ENCODE measurements at regions not wholly inside any gene's neighbourhood (a gene's known extent, or its start where the extent isn't known, plus 50 kb on each side); places are given as distances from the start of the nearest gene placed in this dataset.
"Not testable (repeated sequence)": the region's sequence is repeated elsewhere in the genome, so short reads cannot be mapped to it uniquely, and the experiment has no call there.

- no peak for DNase-seq
Measured at GRCh38 chr2:144776766-144777165, 256.8 kb upstream of the ZEB2 start.

GRCh38 chr2:144774809-144775208 is 254.9 kb upstream of the ZEB2 start:
- DNase-seq = no peak

GRCh38 chr2:144771348-144771747 is 251.4 kb upstream of the ZEB2 start:
- DNase-seq = no peak

- no peak for DNase-seq
Measured at GRCh38 chr2:144770616-144771230, 250.8 kb upstream of the ZEB2 start.

DNA sequence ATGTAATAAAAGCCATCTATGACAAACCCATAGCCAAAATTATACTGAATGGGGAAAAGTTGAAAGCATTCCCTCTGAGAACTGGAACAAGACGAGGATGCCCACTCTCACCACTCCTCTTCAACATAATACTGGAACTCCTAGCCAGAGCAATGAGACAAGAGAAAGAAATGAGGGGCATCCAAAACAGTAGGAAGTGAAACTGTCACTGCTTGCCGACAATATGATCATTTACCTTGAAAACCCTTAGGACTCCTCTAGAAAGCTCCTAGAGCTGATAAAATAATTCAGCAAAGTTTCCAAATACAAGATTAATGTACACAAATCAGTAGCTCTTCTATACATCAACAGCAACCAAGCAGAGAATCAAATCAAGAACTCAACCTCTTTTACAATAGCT is 241.0 kb upstream of the ZEB2 start:
- not testable (repeated sequence) for DNase-seq

GRCh38 chr2:144759746-144760145 is 239.8 kb upstream of the ZEB2 start:
- no peak for DNase-seq

DNA sequence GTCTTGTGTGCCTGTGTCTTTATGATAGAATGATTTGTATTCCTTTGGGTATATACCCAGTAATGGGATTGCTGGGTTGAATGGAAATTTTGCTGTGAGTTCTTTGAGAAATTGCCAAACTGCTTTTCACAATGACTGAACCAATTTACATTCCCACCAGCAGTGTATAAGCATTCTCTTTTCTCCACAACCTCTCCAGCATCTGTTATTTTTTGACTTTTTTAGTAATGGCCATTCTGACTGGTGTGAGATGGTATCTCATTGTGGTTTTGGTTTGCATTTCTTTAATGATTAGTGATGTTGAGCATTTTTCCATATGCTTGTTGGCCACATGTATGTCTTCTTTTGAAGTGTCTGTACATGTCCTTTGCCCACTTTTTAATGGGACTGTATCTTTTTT is 238.3 kb upstream of the ZEB2 start:
- not testable (repeated sequence) for DNase-seq

GRCh38 chr2:144753416-144753815 is 233.5 kb upstream of the ZEB2 start:
- DNase-seq = no peak

GRCh38 chr2:144751142-144751905 is 231.4 kb upstream of the ZEB2 start:
- DNase-seq = no peak

GRCh38 chr2:144749188-144749587 is 229.3 kb upstream of the ZEB2 start:
- DNase-seq = no peak

DNA sequence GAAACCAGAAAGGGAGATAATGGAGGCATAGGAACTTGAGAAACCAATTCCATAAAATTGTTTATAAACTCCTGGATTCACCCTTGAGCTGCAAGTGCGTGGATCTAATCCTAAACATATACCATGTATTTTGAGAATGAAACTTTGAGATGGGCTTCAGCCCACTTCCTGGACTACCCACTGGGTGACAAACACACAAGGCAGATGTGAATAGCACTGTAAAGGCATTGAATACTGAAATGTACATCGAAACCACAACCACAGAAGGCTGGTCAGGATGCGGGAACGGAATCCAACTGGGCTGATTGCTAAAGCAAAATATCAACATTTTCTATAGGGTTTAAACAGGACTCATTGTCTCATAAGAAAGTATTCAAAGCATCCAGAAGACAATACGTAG is 228.5 kb upstream of the ZEB2 start:
- no peak for DNase-seq

DNA sequence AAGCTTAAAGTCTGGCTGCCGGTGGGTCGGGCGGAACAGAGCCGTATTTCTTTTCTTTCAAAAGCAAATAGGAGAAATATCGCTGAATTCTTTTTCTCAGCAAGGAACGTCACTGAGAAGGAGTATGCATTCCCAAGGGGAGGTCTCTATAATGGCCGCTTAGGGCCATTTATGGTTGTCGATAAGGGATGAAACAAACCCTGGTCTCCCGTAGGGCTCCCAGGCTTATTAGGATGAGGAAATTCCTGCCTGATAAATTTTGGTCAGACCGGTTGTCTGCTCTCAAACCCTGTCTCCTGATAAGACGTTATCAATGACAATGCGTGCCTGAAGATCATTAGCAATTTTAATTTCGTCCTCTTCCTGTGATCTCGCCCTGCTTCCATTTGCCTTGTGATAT is 227.7 kb upstream of the ZEB2 start:
- no peak for DNase-seq

DNA sequence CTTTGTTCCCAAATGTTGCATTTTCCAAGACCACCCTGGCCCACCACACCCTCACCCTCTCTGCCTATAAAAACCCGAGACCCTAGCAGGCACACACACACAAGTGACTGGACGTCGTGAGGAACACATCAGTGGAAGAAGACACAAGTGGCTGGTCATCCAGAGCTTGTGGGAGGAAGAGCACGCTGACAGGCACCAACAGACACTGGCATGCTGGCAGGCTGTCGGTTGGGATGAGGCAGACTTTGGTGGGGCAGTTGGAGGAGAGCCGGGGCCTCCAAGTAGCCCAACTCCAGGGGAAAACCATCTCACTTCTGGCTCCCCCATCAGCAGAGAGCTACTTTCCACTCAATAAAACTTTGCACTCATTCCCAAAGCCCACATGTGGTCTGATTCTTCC is 225.5 kb upstream of the ZEB2 start:
- no peak for DNase-seq

DNA sequence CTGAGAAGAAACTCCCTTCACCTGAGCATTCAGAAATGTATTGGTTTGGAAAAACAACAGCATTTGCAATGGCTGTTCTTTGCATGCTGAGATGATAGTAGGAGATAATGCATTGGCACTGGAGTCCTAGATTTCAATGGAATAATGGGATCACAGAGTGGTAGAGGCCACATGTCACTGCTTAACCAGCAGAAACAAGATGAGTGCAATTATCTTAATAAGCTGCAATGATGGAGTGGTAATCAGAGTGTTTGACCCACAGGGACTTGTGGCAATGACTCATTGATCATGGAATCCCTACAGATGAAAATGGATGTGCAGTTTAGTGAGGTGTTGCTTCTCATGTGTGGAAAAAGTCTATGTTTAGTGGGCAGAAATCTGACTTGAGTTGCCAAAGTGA is 218.8 kb upstream of the ZEB2 start:
- no peak for DNase-seq

DNA sequence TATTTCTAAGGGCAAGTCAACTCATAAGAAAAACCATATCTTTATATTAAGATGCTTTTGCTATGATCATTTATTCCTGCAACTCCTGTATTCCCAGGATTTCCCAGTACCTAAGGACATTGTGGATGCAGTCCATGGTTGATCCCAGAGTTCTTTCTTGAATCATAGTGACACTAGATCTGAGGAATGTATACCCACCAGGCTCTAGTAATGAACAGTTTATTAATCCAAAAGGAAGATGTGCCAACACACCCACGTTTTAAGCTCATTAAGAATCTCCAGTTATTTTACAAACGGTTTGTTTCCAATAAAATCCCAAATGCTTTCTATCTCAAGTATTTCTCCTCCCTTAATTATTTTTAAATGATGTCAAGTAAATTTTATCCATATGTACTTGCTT is 210.8 kb upstream of the ZEB2 start:
- no peak for DNase-seq

DNA sequence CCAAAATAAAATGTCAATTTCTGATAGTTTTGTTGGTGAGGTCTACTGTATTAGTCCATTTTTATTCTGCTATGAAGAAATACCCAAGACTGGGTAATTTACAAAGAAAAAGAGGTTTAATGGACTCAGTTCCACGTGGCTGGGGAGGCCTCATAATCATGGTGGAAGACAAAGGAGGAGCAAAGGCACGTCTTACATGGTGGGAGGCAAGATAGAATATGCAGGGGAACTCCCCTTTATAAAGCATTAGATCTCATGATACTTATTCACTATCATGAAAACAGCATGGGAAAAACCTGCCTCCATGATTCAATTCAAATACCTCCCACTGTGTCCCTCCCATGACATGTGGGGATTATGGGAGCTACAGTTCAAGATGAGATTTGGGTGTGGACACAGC is 204.5 kb upstream of the ZEB2 start:
- not testable (repeated sequence) for DNase-seq

DNA sequence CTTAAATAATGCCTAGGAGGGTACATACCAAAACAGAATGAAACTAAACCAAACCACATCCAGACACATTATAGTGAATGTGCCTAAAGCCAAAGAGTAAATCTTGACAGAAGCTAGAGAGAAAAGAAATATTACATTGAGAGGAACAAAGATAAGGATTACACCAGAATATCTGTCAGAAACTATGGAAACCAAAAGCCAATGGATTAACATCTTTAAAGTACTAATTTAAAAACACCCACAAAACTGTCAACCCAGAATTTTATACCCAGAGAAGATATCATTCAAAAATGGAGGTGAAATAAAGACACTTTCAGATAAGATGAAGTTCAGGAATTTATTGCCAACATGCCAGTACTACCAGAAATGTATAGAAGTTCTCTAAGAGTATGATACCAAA is 198.5 kb upstream of the ZEB2 start:
- DNase-seq = no peak

- DNase-seq = no peak
Measured at GRCh38 chr2:144715992-144716391, 196.1 kb upstream of the ZEB2 start.

DNA sequence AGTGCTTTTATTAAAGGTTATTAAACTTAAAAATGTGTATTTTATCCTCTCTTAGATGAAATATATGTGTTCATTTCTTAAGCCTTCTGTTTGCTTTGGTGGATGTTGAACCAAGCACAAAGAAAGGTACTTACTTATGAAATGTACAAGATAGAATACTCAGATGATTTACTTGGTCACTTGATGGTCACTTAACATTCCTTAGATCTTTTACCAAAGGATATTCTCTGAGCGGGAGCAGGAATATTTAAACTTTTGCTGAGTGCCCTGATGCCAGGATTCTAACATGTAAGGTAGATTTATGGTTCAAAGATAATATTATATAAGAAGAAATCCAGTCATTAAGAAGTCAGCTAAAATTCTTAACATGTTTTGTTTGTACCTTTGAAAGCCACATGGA is 193.5 kb upstream of the ZEB2 start:
- no peak for DNase-seq

- no peak for DNase-seq
Measured at GRCh38 chr2:144712550-144712940, 192.6 kb upstream of the ZEB2 start.

DNA sequence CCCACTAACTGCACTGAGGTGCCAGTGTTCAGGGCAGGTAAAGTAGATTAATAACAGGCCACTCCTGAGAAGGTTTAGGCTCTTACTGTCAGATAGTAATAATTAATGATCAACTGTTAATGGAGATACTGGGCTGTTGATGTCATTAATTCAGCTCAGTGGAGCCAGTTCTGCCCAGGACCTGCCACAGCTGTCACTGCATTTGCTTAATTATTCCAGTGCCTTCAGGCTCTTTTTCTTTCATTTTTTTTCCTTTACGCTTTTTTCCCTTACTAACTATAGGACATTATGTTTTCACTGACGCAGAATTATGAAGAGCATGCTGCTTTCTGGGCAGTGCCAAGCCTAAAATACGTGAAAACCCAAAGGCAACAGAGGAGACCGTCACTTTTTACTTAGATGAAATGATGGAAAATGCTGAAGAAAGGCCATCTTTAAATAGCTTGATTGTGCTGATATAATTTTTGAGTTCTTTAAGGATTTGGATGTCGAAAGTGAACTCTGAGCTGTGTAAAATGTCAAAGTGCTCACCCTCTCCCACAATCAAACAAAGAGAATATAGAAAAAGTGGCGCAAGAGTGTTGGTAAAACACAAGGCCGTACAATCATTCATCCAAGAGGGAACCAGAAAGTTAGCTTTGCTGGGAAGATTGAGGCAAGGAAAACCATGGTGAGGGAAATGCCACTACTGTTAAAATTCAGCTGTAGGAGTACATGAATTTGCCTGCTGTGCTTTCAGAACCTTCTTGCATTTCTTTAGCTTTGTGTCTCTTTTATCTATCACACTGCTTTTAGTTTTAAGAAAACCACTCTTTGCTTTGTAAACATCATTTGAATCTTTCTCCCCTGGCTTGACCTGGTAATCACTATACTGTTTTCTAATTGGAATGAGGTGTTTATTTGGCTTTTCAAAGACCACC is 192.0 kb upstream of the ZEB2 start:
- no peak for DNase-seq

DNA sequence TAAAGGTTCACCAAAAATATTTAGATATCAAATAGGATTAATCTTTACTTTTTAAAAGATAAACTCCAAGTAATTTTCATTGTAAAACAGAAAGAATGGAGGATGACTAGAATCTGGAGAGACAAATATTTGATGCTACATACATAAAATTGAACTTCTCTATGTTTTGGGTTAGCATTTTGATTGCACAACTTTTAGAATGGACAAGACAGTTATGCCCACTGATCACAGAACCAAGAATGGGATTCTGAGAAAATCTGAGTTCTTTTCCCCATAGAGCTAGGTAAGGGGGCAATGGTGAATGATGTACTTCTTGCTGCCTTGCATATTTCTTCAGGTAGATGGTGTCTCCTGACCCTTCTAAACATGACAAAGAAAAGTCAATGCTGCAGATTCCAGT is 191.2 kb upstream of the ZEB2 start:
- no peak for DNase-seq

- no peak for DNase-seq
Measured at GRCh38 chr2:144708626-144709025, 188.7 kb upstream of the ZEB2 start.
